IPS DF 19.7 (cell line): ENCODE measurements at regions not wholly inside any gene's neighbourhood (a gene's known extent, or its start where the extent isn't known, plus 50 kb on each side); places are given as distances from the start of the nearest gene placed in this dataset.
"Not testable (repeated sequence)": the region's sequence is repeated elsewhere in the genome, so short reads cannot be mapped to it uniquely, and the experiment has no call there.

Experiments
- DNase-seq: peaks from one replicate; pipeline ENCODE4 v3.0.0-alpha.2; 2013; ENCODE audit warnings: low read depth, low spot score

DNA sequence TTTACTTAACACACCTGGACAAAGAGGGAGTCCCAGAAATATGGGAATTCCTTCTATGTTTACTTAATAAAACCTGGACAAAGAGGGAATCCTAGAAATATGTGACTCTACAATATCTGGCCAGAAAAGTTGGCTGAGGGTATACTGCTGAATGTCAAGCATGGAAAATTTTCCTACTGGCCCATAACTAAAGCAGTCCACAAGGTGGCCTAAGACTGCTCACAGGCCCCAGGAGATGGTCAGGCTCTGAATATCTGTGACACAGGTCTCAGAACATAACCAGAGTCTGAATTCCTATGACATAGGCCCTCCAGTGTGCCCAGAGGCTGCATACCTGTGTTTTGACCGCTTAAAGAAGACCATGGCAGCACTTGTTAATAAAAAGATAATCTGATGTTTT is 578.2 kb upstream of the NRSN1 start:
- no peak for DNase-seq

DNA sequence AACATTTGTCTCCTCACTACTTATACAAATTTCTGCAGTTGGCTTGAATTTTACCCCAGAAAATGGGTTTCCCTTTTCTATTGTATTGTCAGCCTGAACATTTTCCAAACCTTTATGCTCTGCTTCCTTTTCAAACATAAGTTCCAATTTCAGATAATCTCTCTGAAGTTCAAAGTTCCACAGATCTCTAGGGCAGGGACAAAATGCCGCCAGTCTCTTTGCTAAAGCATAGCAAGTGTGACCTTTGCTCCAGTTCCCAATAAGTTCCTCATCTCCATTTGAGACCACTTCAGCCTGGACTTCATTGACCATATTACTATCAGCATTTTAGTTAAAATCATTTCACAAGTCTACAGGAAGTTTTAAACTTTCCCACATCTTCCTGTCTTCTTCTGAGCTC is 571.1 kb upstream of the NRSN1 start:
- DNase-seq, result not testable (repeated sequence)

DNA sequence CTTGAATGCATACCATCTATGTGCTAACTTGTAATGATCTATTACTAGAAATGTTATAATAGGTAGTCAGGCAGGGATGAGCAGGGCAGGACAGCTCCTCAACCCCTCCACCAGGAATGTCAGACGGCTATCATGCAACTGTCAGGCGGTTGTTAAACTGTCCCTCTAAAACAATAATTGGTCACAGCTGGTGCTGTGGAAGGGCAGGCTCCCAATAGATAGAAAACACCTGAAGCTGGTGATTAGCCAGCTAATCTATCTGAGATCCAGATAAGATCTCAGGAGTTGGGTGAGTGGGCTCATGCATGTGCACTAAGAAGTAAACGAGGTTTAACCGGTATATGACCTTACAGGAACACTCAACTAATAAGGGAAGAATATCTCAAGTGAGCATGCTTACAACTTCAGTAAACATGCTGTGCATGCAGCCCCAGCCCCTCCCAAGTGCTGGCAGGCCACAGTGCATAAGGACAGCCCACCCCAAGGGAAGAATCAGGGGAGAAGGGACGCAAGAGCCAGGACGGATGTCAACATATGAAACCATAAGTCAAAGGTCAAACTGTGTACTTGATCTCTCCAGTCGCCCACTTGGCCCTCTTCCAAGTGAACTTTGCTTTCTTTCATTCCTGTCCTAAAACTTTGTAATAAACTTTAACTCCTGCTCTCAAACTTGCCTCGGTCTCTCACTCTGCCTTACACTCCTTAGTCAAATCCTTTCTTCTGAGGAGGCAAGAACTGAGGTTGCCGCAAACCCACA is 566.2 kb upstream of the NRSN1 start:
- no peak for DNase-seq

DNA sequence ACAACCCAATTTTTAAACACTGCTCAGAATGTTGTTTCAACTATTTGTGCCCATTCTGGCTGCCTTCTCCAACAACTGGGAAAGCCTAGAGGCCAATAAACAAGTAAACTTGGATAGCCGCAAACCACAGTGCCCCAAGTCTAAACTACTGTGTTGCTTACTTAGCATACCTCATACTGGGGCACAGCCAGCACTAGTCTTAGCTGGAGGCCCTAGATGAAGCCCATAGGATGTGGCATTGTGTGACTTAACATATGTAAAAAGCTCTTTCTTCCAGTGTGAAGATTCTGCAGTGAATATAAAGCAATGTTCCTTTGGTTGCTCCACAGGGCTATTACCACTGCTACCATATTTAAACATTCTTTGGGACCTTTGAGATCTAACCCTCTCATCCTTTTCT is 564.3 kb upstream of the NRSN1 start:
- peak; percentile 33 for DNase-seq

DNA sequence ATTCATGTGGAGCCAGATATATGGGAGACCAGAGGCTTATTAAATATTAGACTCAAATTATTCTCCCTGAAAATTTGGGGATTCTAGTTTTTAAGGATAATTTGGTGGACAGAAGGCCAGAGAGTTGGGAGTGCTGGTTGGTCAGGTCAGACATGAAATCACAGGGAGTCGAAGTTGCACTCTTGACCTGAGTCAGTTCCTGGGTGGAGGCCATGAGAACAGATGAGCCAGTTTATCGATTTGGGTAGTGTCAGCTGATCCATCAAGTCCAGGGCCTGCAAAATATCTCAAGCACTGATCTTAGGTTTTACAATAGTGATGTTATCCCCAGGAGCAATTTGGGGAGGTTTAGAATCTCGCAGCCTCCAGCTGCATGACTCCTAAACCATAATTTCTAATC is 563.5 kb upstream of the NRSN1 start:
- DNase-seq, result no peak

DNA sequence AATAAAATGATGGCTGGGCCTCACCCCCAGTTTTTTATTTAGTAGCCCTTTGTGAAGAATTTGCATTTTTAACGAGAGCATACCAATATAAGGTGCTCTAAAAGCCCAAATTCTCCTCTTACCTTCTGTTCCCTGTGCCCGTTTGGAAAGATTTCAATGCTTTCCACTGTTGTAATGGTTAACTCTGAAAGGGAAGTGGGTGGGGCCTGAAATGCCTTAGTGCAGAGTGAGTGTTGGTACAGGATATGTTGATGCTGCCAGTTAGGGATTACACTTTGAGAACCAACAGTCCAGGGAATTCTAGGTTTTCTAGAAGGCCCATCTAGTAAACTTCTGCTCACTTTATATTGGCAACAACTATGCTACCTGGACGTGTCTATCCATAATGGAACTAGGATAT is 562.7 kb upstream of the NRSN1 start:
- DNase-seq, result no peak

DNA sequence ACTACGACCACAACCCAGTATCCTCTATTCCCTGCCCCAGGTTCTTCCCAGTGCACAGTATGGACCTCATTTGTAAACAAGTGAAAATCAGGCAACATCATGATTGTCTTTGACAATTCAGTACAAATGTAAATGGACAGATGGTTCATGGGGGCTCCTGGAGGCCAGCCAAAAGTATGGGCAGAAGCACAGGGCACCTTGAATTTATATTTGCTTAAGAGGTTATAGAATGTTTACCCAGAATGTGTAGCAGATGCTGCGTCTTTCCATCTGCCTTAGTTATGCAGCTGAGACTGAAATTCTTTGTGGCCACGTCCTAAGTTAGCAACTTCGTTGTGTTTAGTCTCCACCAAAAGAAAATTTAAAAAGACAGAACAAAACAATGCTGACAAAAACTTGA is 559.6 kb upstream of the NRSN1 start:
- no peak for DNase-seq

DNA sequence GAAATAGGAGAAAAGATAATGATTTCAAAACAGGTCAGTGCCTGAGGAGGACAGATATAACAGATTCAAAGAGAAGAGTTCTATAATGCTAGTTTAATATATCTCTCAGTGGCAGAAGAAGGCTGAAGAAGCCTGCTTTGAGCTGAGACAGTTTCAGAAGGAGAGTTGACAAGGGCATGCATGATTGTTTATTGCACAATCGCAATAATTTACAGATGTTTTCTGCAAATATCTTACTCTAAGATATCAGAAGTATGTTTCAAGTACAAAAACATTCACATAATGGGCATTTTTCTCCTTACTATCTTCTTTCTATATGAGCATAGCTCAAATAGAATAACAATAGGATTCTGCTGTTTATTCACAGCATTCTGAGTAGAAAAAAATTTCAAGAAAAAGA is 557.7 kb upstream of the NRSN1 start:
- no peak for DNase-seq

DNA sequence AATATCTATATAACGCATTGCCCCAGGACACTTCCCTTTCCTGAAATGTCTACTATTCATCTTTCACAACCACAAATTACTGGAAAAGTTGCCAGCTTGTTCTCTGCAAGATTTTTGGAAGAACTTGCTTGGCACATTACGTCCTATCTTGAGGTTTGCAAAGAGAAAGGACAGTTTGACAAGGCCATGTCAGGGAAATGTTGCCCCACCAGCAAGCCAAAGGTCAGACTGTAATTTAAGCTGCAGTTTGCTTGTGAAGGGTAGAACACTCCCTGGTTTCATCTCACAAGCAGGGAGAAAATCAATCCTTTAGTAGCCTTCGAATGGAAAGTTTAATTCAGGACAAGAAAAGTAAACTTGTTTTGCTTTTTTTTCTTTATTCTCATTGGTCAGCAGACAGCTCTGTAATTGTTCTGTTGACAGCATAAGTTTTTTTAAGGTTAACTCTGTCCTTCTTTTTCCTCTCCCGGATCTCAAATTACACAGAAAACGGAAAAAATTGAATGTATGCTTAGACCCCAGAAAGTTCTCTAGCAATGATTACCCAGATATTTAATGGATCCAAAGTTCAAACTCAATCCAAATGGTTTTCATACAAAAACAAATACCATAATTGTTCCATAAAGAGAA is 541.8 kb upstream of the NRSN1 start:
- no peak for DNase-seq

DNA sequence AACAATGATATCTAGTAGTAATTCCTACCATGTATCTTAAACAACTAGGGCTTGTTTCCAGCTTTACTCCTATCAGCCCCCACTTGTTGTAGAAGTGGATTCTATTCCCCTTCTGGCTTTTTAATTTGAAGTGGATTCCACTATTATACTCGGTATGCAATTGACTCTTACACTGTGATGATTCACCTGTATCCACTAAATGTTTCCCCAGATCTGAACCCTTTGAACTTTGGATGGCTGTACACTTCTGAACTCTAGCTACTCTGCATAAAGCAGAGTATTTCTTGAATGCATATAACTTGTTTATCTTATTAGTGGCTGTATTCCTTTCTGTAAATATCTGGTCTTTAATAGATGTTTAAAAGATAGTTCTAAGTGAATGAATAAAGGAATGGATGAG is 538.4 kb upstream of the NRSN1 start:
- DNase-seq, result no peak

DNA sequence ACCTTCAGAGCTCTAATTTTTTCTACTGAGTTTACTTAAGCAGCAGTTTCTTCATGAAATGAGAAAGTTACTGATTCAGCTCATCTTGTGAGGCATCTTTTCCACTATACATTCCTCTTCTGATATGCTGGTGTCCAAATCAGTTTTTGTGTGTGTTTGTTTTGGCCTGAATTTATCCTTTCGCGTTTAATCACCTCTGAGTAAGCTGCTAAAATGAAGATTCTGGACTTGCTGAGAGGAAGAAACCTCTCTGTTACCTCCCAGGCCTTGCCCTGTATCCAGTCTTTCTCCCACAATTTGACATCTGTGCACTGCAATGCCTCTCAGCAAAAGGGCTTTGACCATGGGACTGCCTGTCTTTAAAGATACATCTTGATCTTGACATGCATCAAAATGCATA is 536.2 kb upstream of the NRSN1 start:
- DNase-seq, result no peak

DNA sequence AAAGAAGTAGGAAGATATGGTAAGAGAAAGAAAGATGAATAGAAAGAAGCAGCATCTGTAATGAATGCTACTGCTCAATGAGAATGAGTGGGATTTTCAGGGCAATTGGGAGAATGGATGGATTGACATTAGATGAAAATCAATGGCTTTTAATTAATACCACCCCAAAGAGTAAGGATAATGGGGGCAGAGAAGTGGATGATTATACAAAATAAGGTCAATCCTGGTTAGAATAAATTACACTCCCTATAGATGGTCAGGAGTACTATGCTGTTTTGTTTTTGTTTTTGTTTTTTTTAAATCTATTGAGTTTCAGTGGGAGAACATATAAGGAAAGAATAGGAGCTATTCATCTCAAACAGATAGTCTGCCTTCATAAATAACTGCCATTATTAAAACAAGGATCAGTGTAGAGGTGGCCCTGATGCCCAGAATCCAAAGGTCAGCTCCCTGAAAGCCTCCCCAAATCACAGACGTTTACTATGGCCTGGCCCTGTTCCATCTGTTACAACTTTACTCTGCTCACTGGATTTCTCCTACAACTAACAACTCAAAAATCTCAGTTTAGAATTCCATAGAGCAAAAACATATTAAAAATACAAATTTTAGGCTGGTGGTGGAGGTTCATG is 535.4 kb upstream of the NRSN1 start:
- no peak for DNase-seq

DNA sequence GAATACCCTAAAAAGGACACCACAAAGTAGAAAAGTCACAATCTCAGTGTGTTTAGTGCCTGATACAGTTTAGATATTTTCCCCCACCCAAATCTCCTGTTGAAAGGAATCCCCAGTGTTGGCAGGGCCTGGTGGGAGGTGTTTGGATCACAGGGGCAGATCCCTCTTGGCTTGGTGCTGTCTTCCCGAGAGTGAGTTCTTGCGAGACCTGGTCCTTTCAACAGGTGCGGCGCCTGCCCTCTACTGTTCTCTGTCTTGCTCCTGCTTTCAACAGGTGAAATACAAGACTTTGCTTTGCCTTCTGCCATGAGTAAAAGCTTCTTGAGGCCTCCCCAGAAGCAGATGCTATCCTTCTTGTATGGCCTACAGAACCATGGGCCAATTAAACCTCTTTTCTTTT is 534.3 kb upstream of the NRSN1 start:
- no peak for DNase-seq

DNA sequence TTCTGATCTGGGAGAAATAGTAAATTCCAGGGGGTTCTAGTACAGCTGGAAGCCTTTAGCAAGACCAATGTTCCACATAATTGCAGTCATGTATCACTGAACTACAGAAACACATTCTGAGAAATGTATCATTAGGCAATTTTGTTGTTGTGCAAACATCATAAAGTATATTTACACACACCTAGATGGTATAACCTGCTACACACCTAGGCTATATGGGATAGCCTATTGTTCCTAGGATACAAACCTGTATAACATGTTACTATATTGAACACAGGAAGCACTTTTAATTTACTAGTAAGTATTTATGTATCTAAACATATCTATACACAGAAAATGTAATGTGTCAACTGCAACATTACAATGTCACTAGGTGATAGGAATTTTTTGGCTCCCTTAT is 525.9 kb upstream of the NRSN1 start:
- no peak for DNase-seq

DNA sequence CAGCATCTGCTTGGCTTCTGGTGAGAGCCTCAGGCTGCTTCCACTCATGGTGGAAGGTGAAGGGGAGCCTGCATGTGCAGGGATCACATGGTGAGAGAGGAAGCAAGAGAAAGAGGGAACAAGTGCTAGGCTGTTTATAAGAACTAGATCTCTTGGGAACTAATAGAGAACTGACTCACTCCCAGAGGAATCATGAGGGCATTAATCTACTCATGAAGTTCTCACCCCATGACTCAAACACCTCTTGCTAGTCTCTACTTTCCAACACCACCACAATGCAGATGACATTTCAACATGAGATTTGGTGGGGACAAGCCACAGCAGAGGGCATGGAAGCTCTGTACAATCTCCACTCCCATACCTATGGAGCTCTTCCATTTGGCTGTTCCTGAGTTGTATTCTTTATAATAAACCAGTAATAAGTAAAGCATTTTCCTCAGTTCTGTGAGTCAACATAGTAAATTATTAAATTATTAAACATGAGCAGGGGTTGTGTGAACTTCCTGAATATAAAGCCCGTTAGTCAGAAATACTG is 524.1 kb upstream of the NRSN1 start:
- no peak for DNase-seq

DNA sequence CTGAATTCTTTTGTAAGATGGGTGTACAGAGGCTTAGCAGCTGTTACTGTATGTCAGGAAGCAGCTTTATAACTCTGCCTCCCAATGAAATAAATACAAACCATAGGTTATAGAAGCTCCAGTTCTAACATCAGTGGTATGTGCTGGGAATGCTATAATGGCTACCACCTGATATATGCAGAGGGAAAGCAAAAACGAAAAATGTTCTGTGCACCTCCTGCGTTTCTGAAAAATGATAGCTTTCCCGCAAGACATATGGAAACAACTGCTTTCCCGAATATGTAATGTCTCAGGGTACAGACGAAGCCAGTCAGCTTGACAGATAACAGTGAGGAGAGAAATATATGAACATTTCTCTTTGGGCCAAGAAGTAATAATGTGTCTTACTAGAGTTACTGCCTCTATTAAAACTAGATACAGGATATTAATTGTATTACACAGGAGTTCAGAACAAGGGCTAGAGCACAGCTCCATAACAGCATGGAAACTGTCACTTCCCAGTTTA is 517.0 kb upstream of the NRSN1 start:
- DNase-seq, result no peak

DNA sequence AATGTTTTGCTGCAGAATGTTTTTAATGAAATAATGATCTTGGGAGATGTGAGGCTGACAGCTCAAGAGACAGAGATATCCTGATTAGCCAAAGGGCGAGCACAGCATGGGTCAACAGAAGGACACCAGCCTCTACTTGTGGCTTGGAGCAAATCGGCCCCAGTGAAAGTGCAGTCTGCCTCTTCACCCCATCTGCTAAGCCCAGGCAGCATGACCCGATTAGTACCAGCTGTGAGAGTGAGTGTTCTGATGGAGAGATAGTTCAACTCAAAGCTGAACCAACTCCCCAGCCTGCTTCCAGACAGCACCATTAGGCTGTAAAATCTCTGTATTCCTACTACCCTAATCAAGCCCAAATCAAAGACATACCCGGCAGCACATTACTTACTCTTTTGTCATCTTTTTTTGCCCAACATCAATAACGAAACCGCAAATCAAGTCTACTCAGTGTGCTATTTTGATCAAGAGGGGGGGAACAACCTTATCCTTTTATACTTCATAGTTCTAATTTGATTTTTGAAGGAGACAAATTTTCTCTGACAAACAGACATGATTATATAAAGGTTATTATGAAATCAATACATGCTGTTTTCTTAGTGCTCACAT is 514.1 kb upstream of the NRSN1 start:
- DNase-seq, result no peak

DNA sequence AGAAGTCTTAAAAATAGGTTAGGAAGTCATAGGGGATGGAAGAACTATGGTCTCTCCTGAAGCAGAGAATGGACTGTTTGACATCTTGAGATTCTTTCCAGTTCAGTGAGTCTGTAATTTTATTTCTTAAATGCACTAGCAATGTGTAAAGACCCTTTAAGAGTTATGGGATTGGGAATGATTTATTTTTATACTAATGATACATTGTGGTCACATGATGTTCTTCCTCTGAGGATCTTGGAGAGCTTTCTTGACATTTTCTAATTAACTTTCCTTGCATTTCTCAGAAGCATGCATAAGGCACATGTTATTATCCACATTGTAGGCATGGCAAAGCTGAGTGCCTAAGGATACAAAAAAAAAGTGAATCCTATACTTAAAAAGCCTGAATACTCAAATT is 507.6 kb upstream of the NRSN1 start:
- no peak for DNase-seq

DNA sequence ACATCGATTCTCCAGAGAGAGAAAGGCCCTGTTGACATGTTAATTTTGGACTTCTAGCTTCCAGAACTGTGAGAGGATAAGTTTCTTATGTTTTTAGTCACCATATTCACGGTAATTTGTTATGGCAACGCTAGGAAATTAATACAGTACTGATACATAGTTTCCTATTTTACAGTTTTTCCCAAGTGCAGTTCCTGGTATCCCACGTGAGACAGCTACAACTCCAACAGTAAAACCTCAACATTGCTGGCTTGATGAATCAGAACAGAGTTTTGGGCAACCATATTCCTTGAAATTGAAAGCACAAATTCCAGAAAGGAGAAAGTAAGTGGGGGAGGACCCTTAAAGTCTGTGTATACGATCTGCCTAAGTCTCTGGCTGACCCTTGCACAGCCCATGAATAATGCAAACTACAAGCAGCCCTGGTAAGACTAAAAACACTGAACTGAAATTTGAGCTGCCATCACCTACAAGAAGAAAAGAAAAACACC is 505.1 kb upstream of the NRSN1 start:
- DNase-seq, result no peak

DNA sequence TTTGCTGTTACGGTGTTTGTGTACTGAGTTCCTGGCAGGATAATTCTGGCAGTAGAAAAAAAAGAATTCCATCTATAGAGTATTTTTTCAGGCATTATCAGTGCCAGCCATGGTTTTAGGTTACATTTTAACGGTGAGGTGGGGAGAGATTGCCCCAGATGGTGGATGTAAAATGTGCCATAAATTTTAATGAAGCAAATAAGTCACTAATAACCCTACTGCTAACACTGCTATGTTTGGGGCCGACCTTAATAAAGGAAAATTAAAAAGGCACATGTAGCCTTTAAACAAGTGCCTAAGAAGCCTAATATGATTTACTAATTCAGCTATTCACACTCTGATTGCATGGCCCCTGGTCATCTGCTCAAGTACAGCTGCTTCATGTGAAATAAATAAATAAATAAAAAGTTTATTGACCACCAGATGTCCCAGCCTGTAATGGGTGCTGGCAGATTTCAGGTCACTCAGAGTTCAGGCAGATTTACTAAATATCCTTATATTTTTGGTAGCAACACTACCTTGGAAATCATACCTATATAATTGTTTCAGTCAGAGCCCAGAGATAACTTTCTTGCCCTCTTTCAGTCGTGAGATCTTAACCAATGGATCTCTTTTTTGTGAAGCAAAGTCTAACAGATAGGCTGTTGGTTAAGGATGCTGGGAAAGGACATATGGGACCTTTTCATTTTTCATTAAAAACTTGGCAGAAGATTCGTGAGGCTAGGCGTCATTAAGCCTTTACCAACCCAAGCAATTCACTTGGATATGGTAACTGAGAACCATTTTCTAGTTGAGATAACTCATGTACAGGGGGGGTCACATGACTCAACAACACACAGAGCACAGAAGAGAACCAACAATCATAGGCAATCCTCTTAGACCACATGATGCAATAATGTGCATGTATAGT is 495.0 kb upstream of the NRSN1 start:
- no peak for DNase-seq

DNA sequence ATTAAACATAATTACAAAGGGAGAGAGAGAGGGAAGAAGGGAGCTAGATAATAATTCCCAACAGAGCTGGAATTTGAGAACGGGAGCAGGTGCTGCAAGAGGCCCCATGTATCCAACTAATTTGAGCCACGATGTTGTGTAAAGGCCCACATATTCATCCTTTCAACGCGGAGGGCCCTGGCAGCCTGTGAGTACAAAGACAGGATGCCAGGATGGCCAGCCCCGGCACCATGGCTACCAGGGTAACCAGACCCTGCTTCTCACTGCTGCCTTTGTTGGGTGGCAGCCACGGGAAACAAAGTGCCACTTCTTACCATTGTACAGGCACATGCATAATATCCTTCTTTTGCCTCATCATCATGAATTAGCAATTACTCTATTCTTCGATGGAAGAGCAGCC is 492.0 kb upstream of the NRSN1 start:
- no peak for DNase-seq
